C1 segment of cervical spinal cord (tissue), 14 donors: ENCODE measurements at regions not wholly inside any gene's neighbourhood (a gene's known extent, or its start where the extent isn't known, plus 50 kb on each side); places are given as distances from the start of the nearest gene placed in this dataset.

Experiments
- DNase-seq, 14 donors: peaks; one replicate each; lab custom pipeline; 2025; lab: John Stamatoyannopoulos, UW

DNA sequence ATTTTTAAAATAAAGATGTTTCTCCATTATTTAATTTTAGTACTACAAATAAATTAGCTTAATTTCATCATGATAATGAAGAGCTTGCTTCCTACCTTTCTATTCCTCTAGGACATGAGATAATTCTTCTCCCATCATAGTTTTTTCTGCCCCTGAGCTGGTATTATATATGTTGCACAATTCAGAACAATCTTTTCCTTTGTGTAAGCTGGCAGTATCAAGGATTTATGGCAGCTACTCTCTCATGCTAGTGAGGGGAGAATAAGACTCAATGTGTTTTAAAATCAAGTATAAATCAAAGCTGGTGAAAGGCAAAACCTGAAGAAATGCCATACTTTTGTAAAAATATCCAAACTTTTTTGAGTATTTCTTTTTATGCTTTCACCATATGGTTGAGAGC is 1405.3 kb downstream of the SI start:
- no peak for DNase-seq

- DNase-seq, result no peak
These were observed 1407.1 kb downstream of the SI start for GRCh38 chr3:163671201-163671600.

GRCh38 chr3:163664466-163664865 is 1413.8 kb downstream of the SI start:
- DNase-seq, result no peak

GRCh38 chr3:163657088-163657487 is 1421.2 kb downstream of the SI start:
- DNase-seq, result no peak

- DNase-seq, result no peak
These were observed 1423.3 kb downstream of the SI start for GRCh38 chr3:163655021-163655420.

- no peak for DNase-seq
These were observed 1434.1 kb downstream of the SI start for GRCh38 chr3:163644172-163644571.

GRCh38 chr3:163632722-163633121 is 1445.6 kb downstream of the SI start:
- no peak for DNase-seq

- no peak for DNase-seq
These were observed 1451.5 kb downstream of the SI start for GRCh38 chr3:163626753-163627152.

DNA sequence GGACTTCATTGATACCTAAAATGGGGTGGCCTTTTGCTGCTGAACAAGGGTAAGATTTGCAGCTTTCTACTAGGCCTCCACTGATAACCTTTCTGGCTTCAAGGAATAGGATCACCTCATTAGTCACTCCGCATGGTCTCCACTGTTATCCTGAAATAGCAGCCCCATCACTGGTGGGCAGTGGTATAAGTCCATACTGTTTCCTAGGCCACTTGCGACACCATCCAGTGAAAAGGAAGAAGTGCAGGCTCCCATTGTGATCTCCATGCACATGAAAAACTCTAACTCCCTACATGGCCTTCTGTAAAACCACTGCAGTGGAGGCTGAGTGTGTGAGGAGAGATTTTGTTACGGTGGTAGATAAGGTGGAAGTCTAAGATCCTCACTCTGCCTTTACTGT is 1455.9 kb downstream of the SI start:
- no peak for DNase-seq

GRCh38 chr3:163614886-163615285 is 1463.4 kb downstream of the SI start:
- DNase-seq, result no peak

- no peak for DNase-seq
These were observed 1472.4 kb downstream of the SI start for GRCh38 chr3:163605915-163606314.

DNA sequence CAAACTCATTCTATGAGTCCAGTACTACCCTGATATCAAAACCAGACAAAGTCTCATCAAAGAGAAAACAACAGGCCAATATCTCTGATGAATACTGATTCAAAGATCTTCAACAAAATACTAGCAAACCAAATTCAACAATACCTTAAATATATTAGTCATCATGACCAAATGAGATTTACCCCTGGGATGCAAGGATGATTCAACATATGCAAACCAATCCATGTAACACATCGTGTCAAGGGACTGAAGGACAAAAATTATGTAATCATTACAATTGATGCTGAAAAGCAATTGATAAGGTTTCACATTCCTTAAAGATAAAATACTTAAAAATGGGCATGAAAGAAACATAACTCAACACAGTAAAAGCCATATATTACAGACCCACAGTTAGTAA is 1476.9 kb downstream of the SI start:
- DNase-seq, result no peak

DNA sequence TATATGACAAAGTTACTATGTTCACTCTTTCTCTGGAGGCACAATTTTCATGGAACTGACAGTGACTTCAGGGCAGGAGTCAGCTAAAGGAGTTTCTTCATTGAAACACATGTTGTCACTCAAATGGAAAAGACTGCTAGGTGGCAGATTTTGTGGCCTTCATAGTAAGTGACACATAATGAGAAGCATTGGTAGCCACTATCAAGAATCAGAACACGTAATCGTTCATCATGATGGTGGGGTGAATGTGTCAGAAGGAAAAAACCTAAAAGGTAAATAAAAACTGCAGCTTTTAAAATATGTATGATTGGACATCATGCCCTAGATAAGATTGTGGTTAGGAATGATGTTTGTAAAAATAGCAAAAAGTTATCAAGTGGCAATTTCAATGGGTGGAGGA is 1491.0 kb downstream of the SI start:
- no peak for DNase-seq

DNA sequence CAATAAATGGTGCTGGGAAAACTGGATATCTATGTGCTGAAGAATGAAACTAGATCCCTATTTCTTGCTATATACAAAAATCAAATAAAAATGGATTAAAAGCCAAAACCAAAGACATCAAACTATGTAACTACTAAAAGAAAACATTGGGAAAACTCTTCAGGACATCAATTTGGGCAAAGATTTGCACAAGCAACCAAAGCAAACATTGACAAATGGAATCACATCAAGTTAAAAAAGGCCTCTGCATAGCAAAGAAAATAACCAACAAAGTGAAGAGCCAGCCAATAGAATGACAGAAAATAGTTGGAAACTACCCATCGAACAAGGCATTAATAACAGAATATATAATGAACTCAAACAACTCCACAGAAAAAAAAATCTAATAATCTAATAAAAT is 1495.3 kb downstream of the SI start:
- DNase-seq, result no peak

DNA sequence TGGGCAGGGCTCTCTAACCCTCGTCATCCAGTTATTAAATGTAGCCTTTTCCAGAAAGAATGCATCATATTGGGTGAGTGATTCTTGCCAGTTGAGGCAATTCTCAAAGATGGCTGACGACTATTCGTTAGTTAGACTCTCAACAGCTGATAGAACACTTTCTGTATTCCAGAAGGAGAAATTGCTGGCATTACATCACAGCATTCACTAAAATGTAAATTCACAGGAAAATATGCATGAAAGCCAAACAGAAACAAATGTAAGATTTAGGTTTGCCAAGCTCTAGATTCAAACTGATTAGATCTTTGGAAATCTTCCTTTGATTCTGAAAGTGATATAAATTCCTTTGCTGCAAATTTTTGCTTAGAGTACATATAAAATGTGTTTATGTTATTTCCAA is 1501.0 kb downstream of the SI start:
- DNase-seq, result no peak

GRCh38 chr3:163576314-163576713 is 1502.0 kb downstream of the SI start:
- no peak for DNase-seq

- no peak for DNase-seq
These were observed 1505.0 kb downstream of the SI start for GRCh38 chr3:163573324-163573723.

DNA sequence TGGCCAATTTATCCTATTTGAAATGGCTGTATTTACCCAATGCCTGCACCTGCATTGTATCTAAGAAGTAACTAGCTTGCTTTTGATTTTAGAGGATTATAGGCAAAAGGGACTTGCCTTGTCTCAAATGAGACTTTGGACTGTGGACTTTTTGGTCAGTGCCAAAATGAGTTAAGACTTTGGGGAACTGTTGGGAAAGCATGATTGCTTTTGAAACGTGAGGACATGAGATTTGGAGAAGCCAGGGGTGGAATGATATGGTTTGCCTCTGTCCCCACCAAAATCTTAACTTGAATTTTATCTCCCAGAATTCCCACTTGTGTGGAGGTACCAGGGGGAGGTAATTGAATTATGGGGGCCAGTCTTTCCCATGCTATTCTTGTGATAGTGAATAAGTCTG is 1505.4 kb downstream of the SI start:
- no peak for DNase-seq

- DNase-seq, result no peak
These were observed 1514.8 kb downstream of the SI start for GRCh38 chr3:163563485-163563884.

DNA sequence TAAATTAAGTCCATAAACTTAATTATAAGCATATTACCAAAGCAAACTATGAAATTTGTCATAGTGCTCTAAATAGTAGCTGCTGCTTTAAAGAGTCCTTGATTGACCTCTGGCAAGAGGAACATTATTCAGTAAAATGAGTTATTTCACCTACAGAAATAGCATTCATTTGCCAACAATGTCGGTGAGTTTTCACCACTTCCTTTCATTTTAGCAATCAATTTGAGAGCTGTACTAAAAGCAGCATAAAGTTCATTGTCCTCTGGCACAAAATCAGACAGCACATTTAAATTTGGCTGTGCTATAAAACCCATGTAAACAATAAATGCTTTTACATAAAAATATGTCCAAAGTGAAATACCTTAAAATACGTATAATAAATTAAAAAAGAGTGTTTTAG is 1515.7 kb downstream of the SI start:
- DNase-seq, result no peak

GRCh38 chr3:163561151-163561550 is 1517.1 kb downstream of the SI start:
- DNase-seq, result no peak

DNA sequence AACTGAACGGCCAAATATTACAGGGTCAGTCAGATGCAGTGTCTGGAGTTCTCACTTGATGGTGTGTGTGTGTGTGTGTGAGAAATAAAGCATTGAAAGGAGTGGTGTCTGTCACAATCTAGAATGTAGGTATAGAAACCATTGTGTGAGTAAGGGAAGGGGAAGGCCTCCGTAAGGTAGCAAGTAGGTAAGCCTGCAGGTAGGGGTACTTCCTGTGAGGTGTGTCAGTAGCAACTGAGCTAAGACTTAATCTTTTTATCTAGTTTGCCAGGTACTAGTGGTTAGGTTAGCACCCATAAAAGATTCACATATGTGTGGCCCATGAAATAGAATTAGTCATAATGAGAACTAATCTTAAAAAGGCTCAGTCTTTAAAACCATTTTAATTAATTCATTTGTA is 1517.8 kb downstream of the SI start:
- no peak for DNase-seq

GRCh38 chr3:163556813-163557523 is 1521.3 kb downstream of the SI start:
- no peak for DNase-seq

- DNase-seq, result no peak
These were observed 1522.4 kb downstream of the SI start for GRCh38 chr3:163555918-163556317.
